Peyer's patch (tissue), 4 donors: ENCODE measurements at regions not wholly inside any gene's neighbourhood (a gene's known extent, or its start where the extent isn't known, plus 50 kb on each side); places are given as distances from the start of the nearest gene placed in this dataset.

Experiments
- CTCF ChIP-seq, 6 experiments: fragments of 450-650 bp in 4 of 6; fragments of 200-600 bp in 2 of 6; sonication (generic) in 1 of 6; IDR thresholded peaks; one replicate each; pipeline ENCODE4 v1.5.1; 2017 to 2019; ENCODE audit warnings: antibody characterized with exemption in 6 of 6, mild to moderate bottlenecking in 3 of 6, moderate library complexity in 1 of 6
- POLR2A ChIP-seq, 2 donors: fragments of 450-650 bp; IDR thresholded peaks; one replicate each; pipeline ENCODE4 v1.5.1; 2017; ENCODE audit warnings: antibody characterized with exemption in 2 of 2, mild to moderate bottlenecking in 2 of 2, moderate library complexity in 2 of 2

GRCh38 chr7:54878339-54878738, 119.3 kb upstream of the SEC61G start:
- TF ChIP-seq CTCF (IDR thresholded peaks at IDR 0.05) (no peak), POLR2A (IDR thresholded peaks at IDR 0.05) (no peak)
